SK-N-SH treated with all-trans-retinoic acid at 6 μM for 48 hours (cell line): ENCODE measurements at regions not wholly inside any gene's neighbourhood (a gene's known extent, or its start where the extent isn't known, plus 50 kb on each side); places are given as distances from the start of the nearest gene placed in this dataset.

Source experiments
- ATAC-seq: fragments of 200-7000 bp; cut with Tn5 transposase; 3 replicates; pipeline ENCODE4 v1.9.1; 2020; ENCODE audit warnings: mild to moderate bottlenecking, moderate library complexity
- BACH2 ChIP-seq: fragments of 250-450 bp; sonication (Bioruptor Pico); IDR thresholded peaks from 2 replicates; pipeline ENCODE4 v1.9.0; 2021; ENCODE audit warnings: mild to moderate bottlenecking, borderline replicate concordance
- CSDC2 ChIP-seq: fragments of 250-450 bp; sonication (Bioruptor Pico); IDR thresholded peaks from 2 replicates; pipeline ENCODE4 v1.5.0; 2020; ENCODE audit warnings: mild to moderate bottlenecking, moderate library complexity
- GLIS3 ChIP-seq: fragments of 250-450 bp; sonication (Bioruptor Pico); IDR thresholded peaks from 2 replicates; pipeline ENCODE4 v1.5.0; 2020; ENCODE audit warnings: mild to moderate bottlenecking, moderate library complexity
- ISL1 ChIP-seq: fragments of 250-450 bp; sonication (Bioruptor Pico); IDR thresholded peaks from 2 replicates; pipeline ENCODE4 v2.1.2; 2022; ENCODE audit warnings: mild to moderate bottlenecking, moderate library complexity
- OSR1 ChIP-seq: fragments of 250-450 bp; sonication (Bioruptor Pico); IDR thresholded peaks from 2 replicates; pipeline ENCODE4 v1.8.0; 2022; ENCODE audit warnings: moderate library complexity, mild to moderate bottlenecking, inconsistent platforms
- PPARA ChIP-seq: fragments of 250-450 bp; sonication (Bioruptor Pico); IDR thresholded peaks from 2 replicates; pipeline ENCODE4 v1.5.0; 2020; ENCODE audit warnings: mild to moderate bottlenecking, borderline replicate concordance
- SNAI2 ChIP-seq: fragments of 250-450 bp; sonication (Bioruptor Pico); IDR thresholded peaks from 2 replicates; pipeline ENCODE4 v1.5.0; 2020; ENCODE audit warnings: mild to moderate bottlenecking, moderate library complexity
- TCF4 ChIP-seq: fragments of 250-450 bp; sonication (Bioruptor Pico); IDR thresholded peaks from 2 replicates; pipeline ENCODE4 v1.8.0; 2021; ENCODE audit warnings: mild to moderate bottlenecking, moderate library complexity, borderline replicate concordance
- TOX ChIP-seq: fragments of 250-450 bp; sonication (Bioruptor Pico); IDR thresholded peaks from 2 replicates; pipeline ENCODE4 v1.8.0; 2021; ENCODE audit warnings: mild to moderate bottlenecking, moderate library complexity, borderline replicate concordance
- ZC3H10 ChIP-seq: fragments of 250-450 bp; sonication (Bioruptor Pico); IDR thresholded peaks from 2 replicates; pipeline ENCODE4 v1.5.1; 2021; ENCODE audit warnings: mild to moderate bottlenecking, moderate library complexity
- ZFP3 ChIP-seq: fragments of 250-450 bp; sonication (Bioruptor Pico); IDR thresholded peaks from 2 replicates; pipeline ENCODE4 v1.5.0; 2020; ENCODE audit warnings: mild to moderate bottlenecking, moderate library complexity
- ZFP30 ChIP-seq: fragments of 450-650 bp; formaldehyde crosslinking; IDR thresholded peaks from 2 replicates; pipeline ENCODE4 v1.5.0; 2022; ENCODE audit warnings: mild to moderate bottlenecking, moderate library complexity
- ZNF565 ChIP-seq: fragments of 450-650 bp; formaldehyde crosslinking; conservative IDR thresholded peaks from 2 replicates; pipeline ENCODE4 v1.5.0; 2020; ENCODE audit warnings: low read depth, mild to moderate bottlenecking, moderate library complexity
- ZNF70 ChIP-seq: fragments of 450-650 bp; formaldehyde crosslinking; IDR thresholded peaks from 2 replicates; pipeline ENCODE4 v1.5.0; 2020; ENCODE audit warnings: mild to moderate bottlenecking, moderate library complexity
- ZNF8 ChIP-seq: fragments of 450-650 bp; formaldehyde crosslinking; IDR thresholded peaks from 2 replicates; pipeline ENCODE4 v1.5.0; 2020; ENCODE audit warnings: mild to moderate bottlenecking, moderate library complexity
- TF ChIP-seq, protein P1 (sequence below): fragments of 250-450 bp; sonication (Bioruptor Pico); IDR thresholded peaks from 2 replicates; pipeline ENCODE4 v1.8.0; 2021; ENCODE audit warnings: low read depth, mild to moderate bottlenecking, moderate library complexity, borderline replicate concordance
- TF ChIP-seq, protein P2 (sequence below): fragments of 250-450 bp; sonication (Bioruptor Pico); IDR thresholded peaks from 2 replicates; pipeline ENCODE4 v1.5.1; 2021; ENCODE audit warnings: mild to moderate bottlenecking, moderate library complexity
- TF ChIP-seq, protein P3 (sequence below): fragments of 250-450 bp; sonication (Bioruptor Pico); IDR thresholded peaks from 2 replicates; pipeline ENCODE4 v1.8.0; 2020; ENCODE audit warnings: mild to moderate bottlenecking, moderate library complexity, borderline replicate concordance

DNA sequence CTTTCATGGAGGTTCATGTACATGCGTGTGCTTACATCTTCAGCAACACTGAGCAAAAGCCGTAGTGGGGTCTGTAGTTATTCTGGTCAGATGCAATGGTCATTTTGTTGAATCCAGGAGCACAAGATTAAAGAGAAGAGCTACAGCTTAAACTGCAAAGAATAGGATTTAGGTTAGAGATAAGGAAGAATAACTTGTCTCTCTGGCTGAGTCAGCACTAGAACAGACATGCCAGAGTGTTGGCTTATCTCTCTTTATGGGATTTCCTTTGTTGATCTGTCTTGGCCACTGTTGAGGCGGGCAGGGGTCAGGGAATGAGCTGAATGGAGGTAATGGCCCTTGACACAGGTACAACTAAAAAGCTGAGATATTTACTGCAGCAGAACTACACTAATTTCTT is 473.5 kb downstream of the CCSER2 start:
- TF ChIP-seq, protein P1, sequence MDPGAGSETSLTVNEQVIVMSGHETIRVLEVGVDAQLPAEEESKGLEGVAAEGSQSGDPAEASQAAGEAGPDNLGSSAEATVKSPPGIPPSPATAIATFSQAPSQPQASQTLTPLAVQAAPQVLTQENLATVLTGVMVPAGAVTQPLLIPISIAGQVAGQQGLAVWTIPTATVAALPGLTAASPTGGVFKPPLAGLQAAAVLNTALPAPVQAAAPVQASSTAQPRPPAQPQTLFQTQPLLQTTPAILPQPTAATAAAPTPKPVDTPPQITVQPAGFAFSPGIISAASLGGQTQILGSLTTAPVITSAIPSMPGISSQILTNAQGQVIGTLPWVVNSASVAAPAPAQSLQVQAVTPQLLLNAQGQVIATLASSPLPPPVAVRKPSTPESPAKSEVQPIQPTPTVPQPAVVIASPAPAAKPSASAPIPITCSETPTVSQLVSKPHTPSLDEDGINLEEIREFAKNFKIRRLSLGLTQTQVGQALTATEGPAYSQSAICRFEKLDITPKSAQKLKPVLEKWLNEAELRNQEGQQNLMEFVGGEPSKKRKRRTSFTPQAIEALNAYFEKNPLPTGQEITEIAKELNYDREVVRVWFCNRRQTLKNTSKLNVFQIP (CRISPR knock-in tag) = no peak
- TF ChIP-seq BACH2 (CRISPR knock-in tag) = no peak
- no peak for TF ChIP-seq ZFP30 (CRISPR knock-in tag)
- TF ChIP-seq TOX = no peak
- no peak for TF ChIP-seq ZFP3
- no peak for ATAC-seq

DNA sequence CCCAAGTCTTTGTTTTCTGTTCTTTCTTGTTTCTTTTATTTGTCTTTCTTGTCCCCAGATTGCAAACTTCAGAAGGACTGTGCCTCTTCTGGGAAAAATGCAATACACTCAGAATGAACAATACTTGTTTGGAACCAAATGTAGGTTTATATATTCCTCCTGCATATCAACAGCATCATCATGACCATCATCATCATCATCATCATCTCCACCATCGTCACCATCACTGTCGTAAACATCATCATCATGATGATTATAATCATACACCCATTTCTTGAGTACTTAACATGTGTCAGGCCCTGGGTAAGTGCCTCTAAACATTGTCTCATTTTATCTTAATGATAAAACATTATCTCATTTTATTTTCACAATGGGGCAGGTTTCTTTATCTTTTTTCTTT is 476.8 kb downstream of the CCSER2 start:
- TF ChIP-seq TCF4 (CRISPR knock-in tag) (no peak), ZNF565 (CRISPR knock-in tag) (no peak), ISL1 (no peak)
- TF ChIP-seq, protein P2, sequence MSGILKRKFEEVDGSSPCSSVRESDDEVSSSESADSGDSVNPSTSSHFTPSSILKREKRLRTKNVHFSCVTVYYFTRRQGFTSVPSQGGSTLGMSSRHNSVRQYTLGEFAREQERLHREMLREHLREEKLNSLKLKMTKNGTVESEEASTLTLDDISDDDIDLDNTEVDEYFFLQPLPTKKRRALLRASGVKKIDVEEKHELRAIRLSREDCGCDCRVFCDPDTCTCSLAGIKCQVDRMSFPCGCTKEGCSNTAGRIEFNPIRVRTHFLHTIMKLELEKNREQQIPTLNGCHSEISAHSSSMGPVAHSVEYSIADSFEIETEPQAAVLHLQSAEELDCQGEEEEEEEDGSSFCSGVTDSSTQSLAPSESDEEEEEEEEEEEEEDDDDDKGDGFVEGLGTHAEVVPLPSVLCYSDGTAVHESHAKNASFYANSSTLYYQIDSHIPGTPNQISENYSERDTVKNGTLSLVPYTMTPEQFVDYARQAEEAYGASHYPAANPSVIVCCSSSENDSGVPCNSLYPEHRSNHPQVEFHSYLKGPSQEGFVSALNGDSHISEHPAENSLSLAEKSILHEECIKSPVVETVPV (CRISPR knock-in tag) = no peak
- ATAC-seq = no peak

DNA sequence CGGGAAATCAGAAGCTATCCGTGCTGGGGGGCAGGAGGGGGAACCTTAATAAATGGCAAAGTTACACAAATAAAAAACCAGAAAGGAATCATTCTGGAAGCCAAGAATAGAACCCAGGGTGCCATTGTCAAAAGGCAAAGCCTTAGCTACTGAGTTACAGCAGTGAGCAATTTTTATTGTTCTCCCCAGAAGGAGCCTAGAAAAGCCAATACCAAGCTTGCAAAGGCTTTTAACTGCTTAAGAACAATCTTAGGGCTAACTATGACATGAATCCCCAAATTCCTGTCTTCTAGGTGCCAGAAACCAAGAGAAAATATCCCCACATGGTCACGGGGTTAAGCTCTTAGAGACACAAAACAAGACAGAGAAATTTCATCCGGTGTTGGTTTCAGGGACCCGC is 482.7 kb downstream of the CCSER2 start:
- TF ChIP-seq, protein P3, sequence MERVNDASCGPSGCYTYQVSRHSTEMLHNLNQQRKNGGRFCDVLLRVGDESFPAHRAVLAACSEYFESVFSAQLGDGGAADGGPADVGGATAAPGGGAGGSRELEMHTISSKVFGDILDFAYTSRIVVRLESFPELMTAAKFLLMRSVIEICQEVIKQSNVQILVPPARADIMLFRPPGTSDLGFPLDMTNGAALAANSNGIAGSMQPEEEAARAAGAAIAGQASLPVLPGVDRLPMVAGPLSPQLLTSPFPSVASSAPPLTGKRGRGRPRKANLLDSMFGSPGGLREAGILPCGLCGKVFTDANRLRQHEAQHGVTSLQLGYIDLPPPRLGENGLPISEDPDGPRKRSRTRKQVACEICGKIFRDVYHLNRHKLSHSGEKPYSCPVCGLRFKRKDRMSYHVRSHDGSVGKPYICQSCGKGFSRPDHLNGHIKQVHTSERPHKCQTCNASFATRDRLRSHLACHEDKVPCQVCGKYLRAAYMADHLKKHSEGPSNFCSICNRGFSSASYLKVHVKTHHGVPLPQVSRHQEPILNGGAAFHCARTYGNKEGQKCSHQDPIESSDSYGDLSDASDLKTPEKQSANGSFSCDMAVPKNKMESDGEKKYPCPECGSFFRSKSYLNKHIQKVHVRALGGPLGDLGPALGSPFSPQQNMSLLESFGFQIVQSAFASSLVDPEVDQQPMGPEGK (CRISPR knock-in tag) = no peak
- ATAC-seq = no peak

DNA sequence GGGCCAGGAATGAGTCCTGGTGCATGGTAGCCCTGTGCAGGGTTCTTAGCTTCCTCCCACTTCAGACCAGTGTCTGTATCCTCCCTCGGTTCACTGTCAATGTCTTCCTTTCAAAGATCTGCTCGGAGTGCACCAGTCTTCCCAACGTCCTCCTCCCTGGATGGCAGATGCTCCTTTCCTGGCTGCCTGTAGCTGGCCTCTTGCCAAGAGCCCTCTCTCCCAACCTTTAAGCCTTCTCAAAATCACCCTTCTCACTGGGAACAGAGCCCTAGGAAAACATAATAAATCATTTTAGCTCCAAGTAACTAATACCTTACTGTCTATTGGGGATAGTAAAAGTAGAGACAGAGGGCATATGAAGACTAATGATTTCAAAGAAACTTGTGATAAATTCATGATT is 490.6 kb downstream of the CCSER2 start:
- no peak for ATAC-seq
- TF ChIP-seq ZNF8 (no peak), ZNF70 (CRISPR knock-in tag) (no peak), TCF4 (CRISPR knock-in tag) (no peak), ZNF565 (CRISPR knock-in tag) (no peak), ZFP30 (CRISPR knock-in tag) (no peak), TOX (no peak), ISL1 (no peak)
- TF ChIP-seq, protein P1 (CRISPR knock-in tag) = no peak
- TF ChIP-seq, protein P2 (CRISPR knock-in tag) = no peak

DNA sequence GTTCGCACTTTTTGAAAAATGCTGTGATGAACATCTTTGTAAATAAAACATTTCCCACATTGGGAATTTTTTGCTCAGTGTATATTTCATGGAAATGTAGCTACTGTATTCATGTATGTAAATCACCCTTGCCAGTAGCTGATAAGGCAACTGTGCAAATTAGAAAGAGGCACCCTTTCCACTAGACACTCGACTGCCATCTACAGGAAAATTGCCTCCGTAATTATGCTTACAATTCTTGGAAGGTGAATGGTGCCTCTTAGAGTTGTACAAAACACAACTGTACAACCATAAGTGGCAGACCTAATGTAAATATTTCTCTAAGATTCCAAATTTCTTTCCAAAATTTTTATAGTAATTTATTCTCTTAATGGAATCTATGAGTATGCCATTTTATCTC is 491.7 kb downstream of the CCSER2 start:
- TF ChIP-seq ZC3H10 (CRISPR knock-in tag) (no peak), ZNF8 (no peak), ZNF70 (CRISPR knock-in tag) (no peak), SNAI2 (CRISPR knock-in tag) (no peak), CSDC2 (CRISPR knock-in tag) (no peak), PPARA (CRISPR knock-in tag) (no peak), ZFP3 (no peak), OSR1 (CRISPR knock-in tag) (no peak)
- no peak for ATAC-seq

DNA sequence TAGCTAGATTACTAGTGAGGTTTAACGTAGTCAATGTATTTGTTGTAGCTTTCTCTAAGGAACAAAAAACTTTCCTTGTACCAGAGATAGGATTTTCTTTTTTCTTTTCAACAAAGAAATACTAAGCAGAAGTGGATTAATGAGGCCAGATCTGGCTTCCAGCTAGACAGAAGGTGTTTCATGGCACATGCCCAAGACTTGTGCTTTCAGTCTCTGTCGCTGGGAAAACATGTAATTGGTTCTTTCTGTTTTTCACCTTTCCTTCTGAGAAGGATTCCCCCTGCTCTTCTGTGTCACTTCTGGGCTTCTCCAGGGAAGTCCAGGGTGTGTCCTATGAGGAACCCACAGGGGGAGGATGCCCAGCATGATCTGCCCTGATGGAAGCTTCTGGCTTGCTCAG is 492.2 kb downstream of the CCSER2 start:
- TF ChIP-seq GLIS3 (CRISPR knock-in tag) (no peak), ZFP3 (no peak), TOX (no peak), ZFP30 (CRISPR knock-in tag) (no peak), ISL1 (no peak), OSR1 (CRISPR knock-in tag) (no peak), CSDC2 (CRISPR knock-in tag) (no peak)
- ATAC-seq = no peak
